Brain microvascular endothelial cell (primary cell): ENCODE measurements at regions not wholly inside any gene's neighbourhood (a gene's known extent, or its start where the extent isn't known, plus 50 kb on each side); places are given as distances from the start of the nearest gene placed in this dataset.

ENCODE experiments used
- DNase-seq: peaks from one replicate; pipeline ENCODE4 v3.0.0-alpha.2; 2020
- H3K27ac ChIP-seq: fragments of 250-450 bp; sonication (Bioruptor Pico); 2 replicates; pipeline ENCODE4 v1.5.1; 2020; ENCODE audit warnings: mild to moderate bottlenecking, moderate library complexity
- H3K27me3 ChIP-seq: fragments of 250-450 bp; sonication (Bioruptor Pico); replicated peaks from 2 replicates; pipeline ENCODE4 v1.5.1; 2020; ENCODE audit warnings: mild to moderate bottlenecking
- H3K36me3 ChIP-seq: fragments of 250-450 bp; sonication (Bioruptor Pico); replicated peaks from 2 replicates; pipeline ENCODE4 v1.5.1; 2020; ENCODE audit warnings: mild to moderate bottlenecking
- H3K4me3 ChIP-seq: 2 replicates; pipeline ENCODE4 v1.5.1; 2011; ENCODE audit warnings: low read depth, mild to moderate bottlenecking, control low read depth, low read length, moderate library complexity
- in situ Hi-C: cut with HindIII; loops from 2 replicates; pipeline ENCODE4 v1.10.0; 2017; ENCODE audit warnings: low sequenced_read_pairs, low pct_ligation_motif_present
- TF ChIP-seq, protein P1 (sequence below): IDR thresholded peaks from 2 replicates; pipeline ENCODE4 v1.5.1; 2011; ENCODE audit warnings: low read depth, mild to moderate bottlenecking, moderate library complexity, low read length, control low read depth, inconsistent platforms; ENCODE audit errors: missing control alignments

DNA sequence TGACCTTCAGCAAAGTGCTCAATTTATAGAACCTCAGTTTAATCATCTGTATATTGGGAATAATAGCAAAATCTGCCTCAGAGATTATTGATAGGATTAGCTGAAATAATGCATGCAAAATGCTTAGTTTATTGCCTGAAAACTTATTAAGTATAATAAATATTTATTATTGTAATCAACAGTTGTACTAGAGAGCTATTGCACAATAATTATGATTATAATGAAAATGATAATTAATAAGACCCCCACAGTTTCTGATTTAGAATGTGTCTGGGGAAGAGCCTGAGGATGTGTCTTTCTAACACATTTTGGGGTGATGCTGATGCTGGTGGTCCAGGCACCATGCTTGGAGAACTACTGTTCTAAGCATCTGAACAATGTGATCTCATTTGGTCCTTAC is 419.6 kb downstream of the NPIPA7 start:
- TF ChIP-seq, protein P1, sequence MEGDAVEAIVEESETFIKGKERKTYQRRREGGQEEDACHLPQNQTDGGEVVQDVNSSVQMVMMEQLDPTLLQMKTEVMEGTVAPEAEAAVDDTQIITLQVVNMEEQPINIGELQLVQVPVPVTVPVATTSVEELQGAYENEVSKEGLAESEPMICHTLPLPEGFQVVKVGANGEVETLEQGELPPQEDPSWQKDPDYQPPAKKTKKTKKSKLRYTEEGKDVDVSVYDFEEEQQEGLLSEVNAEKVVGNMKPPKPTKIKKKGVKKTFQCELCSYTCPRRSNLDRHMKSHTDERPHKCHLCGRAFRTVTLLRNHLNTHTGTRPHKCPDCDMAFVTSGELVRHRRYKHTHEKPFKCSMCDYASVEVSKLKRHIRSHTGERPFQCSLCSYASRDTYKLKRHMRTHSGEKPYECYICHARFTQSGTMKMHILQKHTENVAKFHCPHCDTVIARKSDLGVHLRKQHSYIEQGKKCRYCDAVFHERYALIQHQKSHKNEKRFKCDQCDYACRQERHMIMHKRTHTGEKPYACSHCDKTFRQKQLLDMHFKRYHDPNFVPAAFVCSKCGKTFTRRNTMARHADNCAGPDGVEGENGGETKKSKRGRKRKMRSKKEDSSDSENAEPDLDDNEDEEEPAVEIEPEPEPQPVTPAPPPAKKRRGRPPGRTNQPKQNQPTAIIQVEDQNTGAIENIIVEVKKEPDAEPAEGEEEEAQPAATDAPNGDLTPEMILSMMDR, result no peak
- Histone ChIP-seq H3K4me3 (no peak overlapping the region), H3K27ac (no peak overlapping the region), H3K27me3 (no peaks in the 10 kb centered on the region), H3K36me3 (no peaks in the 10 kb centered on the region)
- in situ Hi-C loops, result no loop called here
- no peak for DNase-seq

DNA sequence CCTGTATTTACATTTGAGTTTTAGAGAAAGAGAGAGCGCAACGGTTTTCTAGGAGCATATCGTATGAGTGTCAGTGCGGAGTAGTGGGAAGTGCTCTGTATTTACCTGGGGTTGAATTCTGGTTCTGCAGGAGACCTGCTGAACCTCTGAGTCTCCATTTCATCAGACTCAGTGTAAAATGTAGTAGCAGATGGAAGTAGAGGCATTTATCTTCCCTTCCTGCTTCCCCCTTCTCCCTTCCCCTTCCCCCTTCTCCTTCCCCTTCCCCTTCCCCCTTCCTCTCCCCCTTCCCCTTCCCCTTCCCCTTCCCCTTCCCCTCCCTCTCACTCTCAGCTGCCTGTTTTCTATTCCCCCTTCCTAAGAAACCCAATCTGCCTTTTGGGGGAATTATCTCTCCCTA is 426.9 kb downstream of the NPIPA7 start:
- Histone ChIP-seq H3K4me3 (no peak overlapping the region), H3K27ac (no peak overlapping the region), H3K27me3 (no peaks in the 10 kb centered on the region), H3K36me3 (no peaks in the 10 kb centered on the region)
- in situ Hi-C loops, result no loop called here
- DNase-seq, result no peak
- TF ChIP-seq, protein P1, result no peak

DNA sequence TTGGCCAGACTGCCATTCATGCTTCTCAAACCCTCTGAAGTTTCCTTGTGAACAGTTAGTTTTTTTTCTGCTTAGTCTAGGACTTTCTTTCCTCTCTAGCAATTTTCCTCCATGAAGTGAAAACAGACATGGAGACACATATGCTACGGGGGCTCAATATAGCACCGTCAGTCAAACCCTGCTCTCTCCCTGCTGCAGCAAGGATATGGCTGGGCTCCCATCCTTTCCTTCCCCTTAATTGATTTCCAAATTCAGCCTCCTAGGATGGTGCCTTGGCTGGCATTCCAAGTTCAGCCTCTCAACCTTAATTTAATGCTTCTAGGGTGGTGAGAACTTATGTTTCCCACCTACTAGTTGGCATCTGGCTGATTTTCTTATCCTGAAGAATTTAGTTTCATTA is 436.7 kb downstream of the NPIPA7 start:
- Histone ChIP-seq H3K27ac (no peak overlapping the region), H3K36me3 (no peaks in the 10 kb centered on the region), H3K4me3 (no peak overlapping the region), H3K27me3 (no peaks in the 10 kb centered on the region)
- TF ChIP-seq, protein P1, result no peak
- in situ Hi-C loops, result no loop called here
- DNase-seq, result no peak

DNA sequence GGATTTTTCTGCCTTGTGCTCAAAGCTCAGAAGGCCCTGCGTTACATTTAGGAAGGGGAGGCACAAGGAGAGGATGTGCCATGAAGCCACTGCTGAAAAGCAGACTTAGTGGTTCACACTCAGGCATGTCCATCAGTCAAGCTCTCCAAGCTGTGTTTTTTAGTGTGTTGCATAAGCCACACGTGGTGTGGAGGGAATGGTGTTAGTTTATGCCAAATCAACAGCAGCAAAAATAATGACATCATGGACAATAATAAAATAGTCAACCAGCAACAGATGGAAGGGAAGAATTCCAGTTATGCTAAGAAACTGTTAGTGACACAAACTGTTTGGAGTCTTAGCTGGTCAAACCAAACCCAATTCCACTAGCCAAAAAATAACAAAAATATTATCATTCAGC is 438.3 kb downstream of the NPIPA7 start:
- no peak for DNase-seq
- H3K36me3 ChIP-seq, result no peaks in the 10 kb centered on the region
- in situ Hi-C loops, result no loop called here
- no peaks in the 10 kb centered on the region for H3K27me3 ChIP-seq
- no peak overlapping the region for H3K27ac ChIP-seq
- no peak overlapping the region for H3K4me3 ChIP-seq
- TF ChIP-seq, protein P1, result no peak

DNA sequence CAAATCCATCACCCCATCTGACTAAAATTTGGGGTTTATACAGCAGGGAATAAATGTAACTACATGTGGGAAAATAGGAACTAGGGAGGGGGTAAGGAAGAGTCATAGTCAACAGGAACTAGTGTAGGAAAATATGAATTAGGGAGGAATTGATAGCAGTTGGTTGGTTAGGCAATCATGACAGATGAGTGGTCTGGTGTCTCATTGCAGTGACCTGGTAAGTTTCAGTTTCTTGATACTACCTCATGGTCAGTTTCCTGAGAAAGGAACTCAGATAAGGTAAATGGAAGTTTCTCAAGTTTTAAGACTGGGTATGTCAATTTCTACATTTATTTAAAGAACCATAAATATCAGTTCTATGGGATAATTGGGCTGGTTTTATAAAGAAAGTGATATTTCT is 442.3 kb downstream of the NPIPA7 start:
- H3K36me3 ChIP-seq, result no peaks in the 10 kb centered on the region
- H3K27me3 ChIP-seq, result no peaks in the 10 kb centered on the region
- TF ChIP-seq, protein P1, result no peak
- H3K27ac ChIP-seq, result no peak overlapping the region
- in situ Hi-C loops, result no loop called here
- DNase-seq, result no peak
- no peak overlapping the region for H3K4me3 ChIP-seq

DNA sequence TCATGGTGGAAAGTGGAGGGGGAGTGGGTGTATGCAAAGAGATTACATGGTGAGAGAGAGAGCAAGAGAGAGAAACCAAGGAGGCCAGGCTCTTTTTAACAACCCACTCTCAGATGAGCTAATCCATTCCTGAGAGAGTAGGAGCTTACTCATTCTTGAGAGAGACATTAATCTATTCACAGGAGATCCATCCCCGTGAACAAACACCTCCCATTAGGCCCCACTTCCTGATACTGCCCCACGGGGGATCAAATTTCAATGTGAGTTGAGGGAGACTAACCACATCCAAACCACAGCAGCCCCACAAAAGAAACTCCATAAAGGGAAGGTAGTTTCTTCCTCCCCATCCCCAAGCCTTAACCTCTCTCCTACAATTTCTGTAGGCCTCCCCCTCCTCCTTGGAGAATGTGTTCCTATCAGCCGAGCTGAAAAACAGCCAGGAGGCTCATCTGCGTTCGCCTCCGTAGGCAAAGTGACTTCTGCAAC is 450.0 kb downstream of the NPIPA7 start:
- H3K27me3 ChIP-seq, result no peaks in the 10 kb centered on the region
- H3K27ac ChIP-seq, result no peak overlapping the region
- DNase-seq, result no peak
- in situ Hi-C loops, result no loop called here
- no peaks in the 10 kb centered on the region for H3K36me3 ChIP-seq
- TF ChIP-seq, protein P1, result no peak
- H3K4me3 ChIP-seq, result no peak overlapping the region
